Esophagus squamous epithelium (tissue), 5 donors: ENCODE measurements at regions not wholly inside any gene's neighbourhood (a gene's known extent, or its start where the extent isn't known, plus 50 kb on each side); places are given as distances from the start of the nearest gene placed in this dataset.

Source experiments
- DNase-seq: peaks from one replicate; lab custom pipeline; 2025; lab: John Stamatoyannopoulos, UW
- H3K27ac ChIP-seq, 4 donors: fragments of 200-600 bp; sonication (generic); one replicate each; pipeline ENCODE4 v1.5.1; 2016 to 2019; ENCODE audit warnings: mild to moderate bottlenecking in 1 of 4
- H3K27me3 ChIP-seq, 4 donors: fragments of 200-600 bp; sonication (generic); 1 replicate in 3 of 4; 2 replicates in 1 of 4; pipeline versions ENCODE4 v1.5.1 to v1.6.0; 2017 to 2021; ENCODE audit warnings: antibody characterized with exemption in 1 of 4
- H3K36me3 ChIP-seq, 3 donors: fragments of 200-600 bp; sonication (generic); one replicate each; pipeline ENCODE4 v1.5.1; 2016 to 2019
- H3K4me1 ChIP-seq, 3 donors: fragments of 200-600 bp; sonication (generic); one replicate each; pipeline ENCODE4 v1.5.1; 2017 to 2019
- H3K4me3 ChIP-seq, 4 donors: fragments of 200-600 bp; sonication (generic); 1 replicate in 3 of 4; 2 replicates in 1 of 4; pipeline ENCODE4 v1.5.1; 2016 to 2019; ENCODE audit warnings: mild to moderate bottlenecking in 2 of 4, moderate library complexity in 1 of 4
- H3K9me3 ChIP-seq, 3 donors: fragments of 200-600 bp; sonication (generic); one replicate each; pipeline ENCODE4 v1.5.1; 2016 to 2019
- CTCF ChIP-seq, 6 experiments: fragments of 450-650 bp in 4 of 6; fragments of 200-600 bp in 2 of 6; sonication (generic) in 2 of 6; IDR thresholded peaks; one replicate each; pipeline ENCODE4 v1.5.1; 2016 to 2019; ENCODE audit warnings: antibody characterized with exemption in 6 of 6, mild to moderate bottlenecking in 4 of 6, moderate library complexity in 4 of 6
- POLR2A ChIP-seq, 4 donors: fragments of 450-650 bp; IDR thresholded peaks; one replicate each; pipeline ENCODE4 v1.6.1; 2017; ENCODE audit warnings: antibody characterized with exemption in 4 of 4, mild to moderate bottlenecking in 4 of 4, moderate library complexity in 3 of 4
- WGBS, 2 donors: methylation state at CpG; one replicate each; pipeline ENCODE4 v1.1.5; 2018; 5-methylcytosine and 5-hydroxymethylcytosine counted together
- intact Hi-C: fragments of 100-400 bp; cut with DNase I; formaldehyde crosslinking; loops from one replicate; pipeline ENCODE4 v1.15.0; 2022
- donor health status: DM: yes; HTN: yes; CAD: no.

DNA sequence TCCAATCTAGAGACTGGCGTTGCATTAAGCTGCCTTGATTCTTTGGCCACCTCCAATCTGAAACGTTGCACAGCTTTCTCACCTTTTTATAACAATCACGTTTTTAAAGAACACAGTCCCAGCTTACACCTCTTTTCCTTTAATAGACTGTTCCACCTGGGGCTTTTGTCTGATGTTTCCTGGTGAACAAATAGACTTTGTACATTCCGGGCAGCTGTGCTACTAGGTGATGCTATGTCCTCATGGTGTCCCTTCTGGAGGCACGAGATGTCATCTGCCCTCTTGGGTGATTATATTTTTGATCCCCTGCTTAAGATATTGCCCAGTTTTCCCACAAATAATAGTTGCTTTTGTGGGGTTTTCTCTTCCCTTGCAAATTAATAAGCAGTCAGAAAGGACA is 225.5 kb downstream of the SOX9 start:
- intact Hi-C loops, result no loop called here
- WGBS, 2 donors, result 61 to 66% methylated on average over 5 of the region's 5 CpGs
- Histone ChIP-seq H3K36me3 (no peaks in the 10 kb centered on the region), H3K4me1 (peaks cover 0 to 10% (median 4%) of the 10 kb centered on the region in 3 donors), H3K27me3 (peaks cover 0 to 39% (median 0%) of the 10 kb centered on the region in 4 donors), H3K27ac (no peak overlapping the region), H3K4me3 (no peak overlapping the region), H3K9me3 (no peaks in the 10 kb centered on the region)
- no peak for DNase-seq
- TF ChIP-seq POLR2A (IDR thresholded peaks at IDR 0.05) (no peak), CTCF (IDR thresholded peaks at IDR 0.05) (no peak)

- no peaks in the 10 kb centered on the region for H3K9me3 ChIP-seq
- intact Hi-C loops, result no loop called here
- DNase-seq, result no peak
- H3K36me3 ChIP-seq, result no peaks in the 10 kb centered on the region
- H3K4me3 ChIP-seq, result no peak overlapping the region
- WGBS, 2 donors, result 94 to 96% methylated on average over 2 of the region's 4 CpGs
- no peak overlapping the region for H3K27ac ChIP-seq
- peaks cover 0 to 32% (median 0%) of the 10 kb centered on the region in 4 donors for H3K27me3 ChIP-seq
- no peak for TF ChIP-seq POLR2A (IDR thresholded peaks at IDR 0.05)
- TF ChIP-seq CTCF (IDR thresholded peaks at IDR 0.05), result no peak
- H3K4me1 ChIP-seq, result peaks cover 0 to 22% (median 12%) of the 10 kb centered on the region in 3 donors
Measured at GRCh38 chr17:72349011-72349410, 228.2 kb downstream of the SOX9 start.

- intact Hi-C loops, result no loop called here
- Histone ChIP-seq H3K4me3 (no peak overlapping the region), H3K27ac (no peak overlapping the region), H3K27me3 (peaks cover 0 to 34% (median 0%) of the 10 kb centered on the region in 4 donors), H3K9me3 (no peaks in the 10 kb centered on the region), H3K4me1 (peaks cover 0 to 22% (median 12%) of the 10 kb centered on the region in 3 donors), H3K36me3 (no peaks in the 10 kb centered on the region)
- 31 to 41% methylated on average over 8 to 10 of the region's 13 CpGs for WGBS, 2 donors
- DNase-seq, result no peak
- TF ChIP-seq POLR2A (IDR thresholded peaks at IDR 0.05) (no peak), CTCF (IDR thresholded peaks at IDR 0.05) (no peak)
Measured at GRCh38 chr17:72349491-72349995, 228.7 kb downstream of the SOX9 start.

- no peak for DNase-seq
- intact Hi-C loops, result no loop called here
- no peaks in the 10 kb centered on the region for H3K36me3 ChIP-seq
- TF ChIP-seq CTCF (IDR thresholded peaks at IDR 0.05), result no peak
- no peak for TF ChIP-seq POLR2A (IDR thresholded peaks at IDR 0.05)
- no peak overlapping the region for H3K4me3 ChIP-seq
- peaks cover 0 to 33% (median 0%) of the 10 kb centered on the region in 4 donors for H3K27me3 ChIP-seq
- H3K4me1 ChIP-seq, result peaks cover 0 to 22% (median 12%) of the 10 kb centered on the region in 3 donors
- H3K27ac ChIP-seq, result no peak overlapping the region
- H3K9me3 ChIP-seq, result no peaks in the 10 kb centered on the region
- 50 to 90% methylated on average over 2 to 3 of the region's 3 CpGs for WGBS, 2 donors
Measured at GRCh38 chr17:72350073-72350472, 229.3 kb downstream of the SOX9 start.

- Histone ChIP-seq H3K4me1 (peaks cover 0 to 22% (median 12%) of the 10 kb centered on the region in 3 donors), H3K27me3 (peaks cover 0 to 30% (median 0%) of the 10 kb centered on the region in 4 donors), H3K27ac (no peak overlapping the region), H3K36me3 (no peaks in the 10 kb centered on the region), H3K4me3 (no peak overlapping the region), H3K9me3 (no peaks in the 10 kb centered on the region)
- intact Hi-C loops, result no loop called here
- WGBS, 2 donors, result 83% methylated on average over 5 to 6 of the region's 6 CpGs
- TF ChIP-seq POLR2A (IDR thresholded peaks at IDR 0.05) (no peak), CTCF (IDR thresholded peaks at IDR 0.05) (no peak)
- DNase-seq, result no peak
Measured at GRCh38 chr17:72351365-72351764, 230.5 kb downstream of the SOX9 start.
